ENCODE measurements at regions not wholly inside any gene's neighbourhood (a gene's known extent, or its start where the extent isn't known, plus 50 kb on each side); places are given as distances from the start of the nearest gene placed in this dataset.
A peak's percentile ranks its signal among the peaks of the same experiment; 100 is the strongest.

DNA sequence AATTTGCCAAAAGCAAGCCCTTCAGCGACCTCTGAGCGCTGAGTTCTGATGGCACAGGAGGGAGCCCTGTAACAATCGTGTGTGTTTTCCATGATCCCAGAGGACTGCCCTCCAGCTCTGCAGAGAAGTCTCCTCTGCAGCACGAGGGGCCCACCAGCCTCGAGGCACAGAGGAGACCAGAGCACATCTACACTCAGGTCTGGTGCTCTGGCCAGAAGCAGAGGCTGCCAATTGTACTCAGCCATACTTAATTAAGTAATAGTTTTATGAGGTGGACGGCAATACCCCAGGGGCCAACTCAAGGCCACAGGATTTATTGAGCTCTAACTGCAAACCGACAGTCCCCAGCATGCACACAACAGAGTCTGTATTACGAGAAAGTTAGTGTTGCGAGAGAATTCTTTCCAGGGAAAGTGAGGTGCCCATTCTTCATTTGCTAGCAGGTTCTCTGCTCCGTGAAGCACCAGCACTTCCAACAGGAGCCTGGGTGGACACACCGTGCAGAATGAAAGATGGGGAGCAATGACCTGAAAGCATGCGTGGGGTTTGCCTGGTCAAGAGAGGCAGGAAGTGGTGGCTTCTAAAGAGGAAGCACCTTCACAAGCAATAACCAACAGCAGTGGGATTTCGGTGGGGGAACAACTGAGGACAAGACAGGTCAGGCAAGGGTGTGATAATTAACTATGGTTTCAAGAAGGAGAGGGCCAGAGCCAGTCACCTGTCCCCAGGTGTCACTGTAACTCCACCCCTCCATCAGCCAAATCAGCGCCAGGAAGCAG is 92.8 kb upstream of the FOXC1 start:
- no peak for DNase-seq

DNA sequence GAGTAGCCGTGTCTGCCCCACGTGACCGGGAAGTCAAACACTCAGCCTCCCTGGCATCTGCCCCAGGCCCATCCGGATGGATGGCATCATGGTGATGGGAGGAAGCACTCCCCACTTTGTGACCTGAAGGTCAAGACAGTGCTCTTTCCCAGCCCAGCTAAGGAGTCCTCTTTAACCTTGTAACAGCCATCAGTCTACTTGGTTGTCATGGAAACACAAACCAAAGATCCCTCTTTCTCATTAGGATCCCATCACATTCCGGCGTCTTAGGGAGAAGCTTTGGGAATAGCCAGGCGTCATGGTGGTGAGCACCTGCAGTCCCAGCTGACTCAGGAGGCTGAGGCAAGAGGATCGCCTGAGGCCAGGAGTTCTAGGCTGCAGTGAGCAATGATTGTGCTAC is 90.9 kb upstream of the FOXC1 start:
- DNase-seq: no peak

DNA sequence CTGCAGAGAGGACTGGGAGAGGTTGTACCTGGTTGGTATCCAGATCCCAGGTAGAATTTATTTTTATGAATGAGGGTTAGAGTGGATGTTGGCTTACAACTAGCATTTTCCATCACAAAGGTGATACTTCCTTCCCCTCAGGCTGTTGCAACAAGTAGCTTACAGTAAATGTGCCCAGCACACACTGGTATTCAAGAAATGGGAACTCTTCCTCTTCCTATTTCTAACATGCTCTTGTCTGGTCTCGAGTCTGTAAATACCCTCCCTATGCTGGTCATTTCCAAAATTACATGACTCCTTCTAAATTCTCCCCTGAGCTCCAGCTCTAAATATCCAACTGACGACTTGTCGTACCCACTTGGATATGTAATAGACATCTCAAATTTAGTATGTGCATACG is 90.1 kb upstream of the FOXC1 start:
- no peak for DNase-seq

DNA sequence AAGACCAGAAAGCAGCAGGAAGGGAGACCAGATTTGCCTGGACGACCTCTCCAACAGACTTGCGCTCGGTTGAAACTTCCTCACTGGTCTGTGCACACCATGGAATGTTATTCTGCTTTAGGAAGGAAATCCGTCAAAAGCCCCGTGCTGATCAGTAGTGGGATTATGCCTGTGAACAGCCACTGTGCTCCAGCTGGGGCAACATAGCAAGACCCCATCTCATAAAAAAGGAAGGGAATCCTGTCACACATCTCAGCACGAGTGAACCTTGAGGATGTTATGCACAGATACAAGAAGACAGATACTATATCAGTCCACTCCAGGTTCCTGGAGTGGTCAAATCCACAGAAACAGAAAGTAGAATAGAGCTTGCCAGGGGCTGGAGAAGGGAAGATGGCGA is 86.9 kb upstream of the FOXC1 start:
- no peak for DNase-seq

DNA sequence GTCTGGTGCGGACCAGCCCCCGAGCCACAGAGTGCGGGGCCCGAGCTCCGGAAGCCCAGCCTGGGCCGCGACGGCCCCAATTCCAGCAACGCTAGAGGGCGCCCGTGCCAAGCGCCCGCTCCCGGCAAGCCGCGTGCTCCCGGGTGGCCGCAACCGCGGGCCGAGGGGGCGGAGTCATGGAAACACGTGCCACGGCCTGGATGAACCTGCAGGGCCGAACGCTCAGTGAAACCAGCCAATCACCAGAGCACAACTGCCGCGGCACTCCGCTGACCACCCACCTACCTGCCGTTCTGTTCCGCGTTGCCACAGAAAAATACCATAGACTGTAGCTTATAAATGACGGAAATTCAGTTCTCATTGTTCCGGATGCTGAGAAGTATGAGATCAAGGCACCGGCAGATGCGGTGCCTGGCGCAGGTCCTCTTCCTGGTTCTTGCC is 85.7 kb upstream of the FOXC1 start:
- peak; percentile 93 for DNase-seq

DNA sequence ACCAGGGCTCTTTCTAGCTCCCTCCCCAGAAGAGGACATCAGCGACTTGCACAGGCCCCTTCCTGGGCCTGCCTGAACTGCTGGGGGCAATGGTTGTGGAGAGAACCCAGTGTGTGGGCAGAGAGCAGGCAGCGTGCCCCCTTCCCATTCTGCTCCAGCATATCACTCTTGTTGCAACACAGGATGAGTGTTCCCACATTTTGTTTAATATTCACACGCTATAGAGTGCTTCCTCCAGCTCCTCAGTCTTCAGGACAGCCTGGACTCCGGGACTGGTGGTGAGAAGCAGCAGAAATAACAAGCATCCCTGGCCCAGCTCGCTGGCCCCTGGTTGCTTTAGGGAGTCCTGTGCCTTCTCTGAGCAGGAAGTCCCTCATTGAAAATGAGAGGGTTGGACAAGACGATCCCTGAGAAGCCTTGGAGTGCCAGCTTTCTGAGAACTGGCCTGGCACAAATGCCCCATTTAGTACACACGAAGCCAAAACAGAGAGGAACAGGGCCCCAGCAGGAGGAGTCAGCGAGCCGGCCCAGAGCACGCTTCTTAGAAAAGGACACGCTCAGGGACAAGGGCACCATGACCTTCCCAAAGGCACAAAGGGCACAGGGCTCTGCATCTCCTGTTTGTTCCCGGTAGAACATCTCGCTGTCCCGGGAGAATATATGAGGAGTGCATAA is 84.2 kb upstream of the FOXC1 start:
- no peak for DNase-seq

DNA sequence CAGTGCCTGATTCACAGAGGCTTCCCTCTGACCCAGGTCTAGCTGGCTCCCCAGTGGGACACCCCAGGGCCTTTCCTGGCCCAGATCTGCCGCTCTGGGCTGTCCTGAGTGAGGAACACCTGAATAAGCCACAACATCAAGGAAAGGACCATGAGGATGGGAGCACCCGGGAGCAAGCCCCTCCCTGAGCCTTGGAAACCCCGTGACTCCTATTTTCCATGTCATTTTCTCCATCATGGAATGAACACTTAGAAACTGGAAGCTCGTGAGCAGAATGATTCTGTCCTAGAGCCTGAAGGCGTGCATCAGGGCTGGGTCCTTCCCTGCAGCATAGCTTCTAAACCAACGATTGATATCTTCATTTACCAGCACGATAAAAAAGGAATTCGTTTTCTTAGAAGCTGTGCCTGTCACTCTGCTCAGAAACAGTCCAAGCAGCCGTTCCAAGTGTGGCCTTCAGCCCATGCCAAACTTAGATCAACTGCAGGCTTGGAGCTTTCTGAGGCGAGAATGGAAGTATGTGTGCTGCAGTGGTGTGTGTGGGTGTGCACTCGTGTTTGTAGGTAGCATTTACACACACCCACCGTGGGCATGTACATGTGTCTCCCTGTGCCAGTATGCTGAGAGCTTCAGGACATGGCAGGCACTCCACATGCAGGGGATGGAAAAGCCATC is 83.2 kb upstream of the FOXC1 start:
- no peak for DNase-seq

DNA sequence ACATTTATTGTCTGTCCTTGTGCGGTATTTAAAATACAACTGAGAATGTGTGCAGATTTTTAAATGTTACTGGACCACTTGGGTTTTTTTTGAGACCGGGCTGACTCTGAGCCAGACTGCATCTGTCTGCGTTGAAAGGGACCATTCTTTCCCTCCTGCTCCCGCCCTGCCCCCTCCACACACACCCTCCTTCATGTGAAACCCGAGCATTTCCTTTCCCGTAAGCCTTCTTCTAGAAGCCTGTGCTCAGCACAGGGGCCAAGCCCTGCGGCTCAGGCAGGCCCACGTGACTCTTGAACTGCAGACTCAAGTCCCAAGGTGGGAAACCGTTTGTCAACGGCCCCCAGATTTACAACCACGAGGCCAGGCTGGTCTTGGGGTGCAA is 82.7 kb upstream of the FOXC1 start:
- peak; percentile 76 for DNase-seq

DNA sequence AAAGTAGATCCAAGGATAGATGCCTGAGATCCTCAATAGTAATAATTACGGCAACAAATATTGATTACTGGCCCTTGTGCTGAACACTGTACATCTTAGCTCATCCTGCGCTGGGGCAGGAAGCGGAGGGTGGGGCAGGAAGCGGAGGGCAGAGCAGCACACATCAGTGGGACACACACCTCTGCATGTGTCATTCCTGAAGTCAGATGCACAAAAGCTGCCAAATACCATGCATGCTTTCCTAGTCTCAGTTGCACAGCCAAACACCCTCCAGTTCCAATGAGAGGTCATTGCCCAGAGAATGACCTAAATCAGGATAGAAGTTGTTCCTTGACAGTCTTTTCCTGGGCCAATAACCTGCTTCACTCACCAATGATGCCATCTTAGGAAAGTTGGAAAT is 74.4 kb upstream of the FOXC1 start:
- peak; percentile 83 for DNase-seq

DNA sequence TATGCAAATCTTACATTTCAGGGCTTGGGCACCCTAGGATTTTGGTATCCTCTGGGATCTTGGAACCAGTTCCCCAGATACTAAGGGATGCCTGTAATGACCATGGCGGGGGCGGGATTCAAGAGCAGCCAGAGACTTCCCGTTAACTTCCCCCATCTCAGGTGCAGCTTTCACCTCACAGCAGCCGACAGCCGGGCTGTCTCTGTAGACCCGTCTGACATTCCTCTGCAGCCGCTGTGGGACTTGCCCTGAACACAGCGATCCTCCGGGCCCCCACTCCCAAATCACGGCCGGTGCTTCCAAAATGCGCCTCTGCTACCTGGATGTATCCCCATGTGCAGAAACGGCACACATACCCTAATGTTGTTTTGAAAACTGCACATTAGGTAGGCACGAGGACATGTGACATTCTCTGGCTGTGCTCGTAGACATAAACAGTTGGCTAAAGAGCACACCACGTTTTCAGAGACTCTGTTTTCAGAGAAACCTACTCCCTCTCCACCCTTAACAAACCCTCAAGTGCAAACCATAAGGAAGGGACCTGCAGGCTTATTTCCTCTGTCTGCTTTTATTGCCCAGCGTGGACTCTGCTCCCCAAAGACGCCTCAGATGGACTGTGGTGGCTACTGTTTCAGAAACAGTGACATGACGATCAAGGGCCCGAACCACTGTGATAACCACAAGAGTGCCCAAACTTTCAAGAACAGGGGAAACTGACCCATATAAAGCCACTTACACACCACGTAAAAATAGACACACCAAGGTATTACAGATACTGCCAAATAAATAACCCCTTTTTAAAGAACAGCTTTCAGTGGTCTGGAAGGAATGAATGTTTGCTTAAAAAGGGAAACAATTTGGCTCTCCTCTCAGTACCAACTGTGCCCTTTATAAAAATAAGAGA is 72.9 kb upstream of the FOXC1 start:
- DNase-seq: no peak

DNA sequence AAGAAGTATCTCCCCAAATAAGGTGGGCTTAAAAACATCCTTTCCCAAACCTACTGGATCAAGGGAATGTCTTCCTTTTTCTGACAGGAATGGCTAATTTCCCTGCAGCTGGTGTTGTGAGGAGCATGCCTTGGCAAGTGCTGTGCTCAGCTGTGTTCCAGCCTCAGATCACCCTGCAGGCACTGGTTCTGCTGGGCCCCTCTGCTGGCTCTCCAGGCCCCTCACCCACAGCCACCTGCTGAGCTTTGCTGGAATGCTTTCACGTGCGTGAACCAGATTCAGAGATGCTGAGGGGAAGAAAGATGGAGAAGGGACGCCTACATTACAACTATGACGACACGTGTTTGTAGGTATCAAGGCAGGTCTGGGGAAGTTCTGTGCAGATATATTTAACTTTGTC is 71.3 kb upstream of the FOXC1 start:
- no peak for DNase-seq

DNA sequence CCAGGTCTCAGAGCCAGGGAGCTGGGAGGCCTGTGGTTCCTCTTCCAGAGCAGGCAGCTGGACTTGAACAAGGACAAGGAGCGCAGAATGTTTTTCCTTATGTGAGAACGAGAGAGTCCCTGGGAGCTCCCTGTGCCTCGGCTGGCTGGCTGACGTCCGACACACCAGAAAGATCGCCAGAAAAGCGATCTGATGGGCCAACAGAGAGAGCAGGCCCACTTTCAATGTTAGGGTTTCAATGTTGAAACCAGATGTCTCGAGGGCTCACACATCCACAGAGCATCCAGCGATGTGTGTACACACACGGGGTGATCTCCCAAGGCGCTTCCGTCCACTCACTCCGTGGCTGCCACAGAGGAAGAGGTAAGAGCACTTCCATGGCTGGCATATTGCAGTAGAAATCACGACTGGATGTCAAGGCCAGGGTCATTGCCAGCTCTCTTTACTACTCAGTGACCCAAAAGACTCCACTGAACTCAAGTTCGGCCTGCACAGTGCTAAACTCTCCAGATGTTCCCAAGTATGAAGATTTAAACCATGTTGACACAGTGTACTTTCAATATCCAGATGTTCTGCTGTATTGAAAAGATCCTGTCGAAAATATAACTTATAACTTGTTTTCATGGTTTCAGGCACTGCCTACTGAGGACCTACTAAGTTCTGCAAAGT is 70.8 kb upstream of the FOXC1 start:
- no peak for DNase-seq

DNA sequence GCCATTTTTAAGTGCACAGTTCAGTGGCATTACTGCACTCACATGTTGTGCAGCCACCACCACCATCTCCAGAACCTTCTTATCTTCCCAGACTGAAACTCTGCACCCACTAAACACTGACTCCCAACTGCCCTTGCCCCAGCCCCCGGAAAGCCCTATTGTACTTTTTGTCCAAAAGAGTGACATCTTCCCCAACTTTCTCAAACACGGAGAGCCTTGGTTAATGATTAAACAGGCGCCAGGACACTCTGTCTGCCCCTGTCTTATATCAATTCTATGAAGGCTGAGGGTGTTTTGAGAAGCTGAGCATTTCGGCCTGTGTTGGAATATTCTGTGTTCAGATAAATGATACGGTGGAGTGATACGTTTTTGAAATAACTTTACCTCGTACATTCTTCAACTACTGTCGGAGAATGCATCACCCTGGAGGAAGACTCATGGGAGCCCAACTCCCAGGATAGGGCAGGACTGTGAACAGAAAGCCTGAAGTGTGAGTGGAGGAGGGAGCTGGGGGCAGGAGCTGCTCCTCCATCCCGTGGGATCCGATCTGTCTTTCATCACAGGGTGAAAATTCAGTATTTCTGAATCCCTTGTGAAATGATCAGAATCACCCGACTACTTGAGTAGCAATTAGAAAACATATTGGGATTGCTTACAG is 68.7 kb upstream of the FOXC1 start:
- no peak for DNase-seq

DNA sequence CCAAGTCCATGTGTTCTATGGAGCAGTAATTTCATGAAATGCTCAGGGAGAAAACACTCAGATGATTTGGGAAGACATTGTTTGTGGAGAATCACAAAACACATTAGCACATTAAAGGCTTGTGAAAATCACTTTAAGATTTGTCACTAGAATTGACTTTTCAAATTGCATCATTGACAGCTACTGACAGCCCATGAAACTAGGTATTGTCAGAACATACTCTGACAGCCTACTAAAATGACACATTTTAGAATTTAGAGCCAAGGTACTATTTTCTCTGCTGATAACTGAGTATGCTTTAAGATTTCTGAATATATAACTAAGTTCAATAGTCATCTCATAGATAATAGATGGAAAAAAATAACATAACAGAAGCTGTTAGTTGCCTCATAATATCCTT is 67.4 kb upstream of the FOXC1 start:
- DNase-seq: no peak

DNA sequence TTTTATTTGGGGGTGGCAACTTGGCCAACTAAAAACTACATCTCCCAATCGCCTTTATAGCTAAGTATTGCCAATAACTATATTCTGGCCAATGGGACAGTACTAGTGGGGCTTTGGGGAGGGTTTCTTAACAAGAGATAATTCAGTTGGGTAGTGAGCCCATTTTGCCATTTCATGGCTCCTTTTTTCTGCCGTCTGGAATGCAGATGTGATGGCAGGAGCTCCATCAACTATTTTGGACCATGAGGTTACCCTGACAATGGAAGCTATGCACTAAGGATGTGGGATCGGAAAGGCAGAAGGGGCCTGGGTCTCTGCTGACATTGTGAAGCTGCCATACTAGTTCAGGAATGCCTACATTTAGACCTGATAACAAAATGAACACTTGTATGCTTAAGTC is 67.0 kb upstream of the FOXC1 start:
- DNase-seq: no peak

DNA sequence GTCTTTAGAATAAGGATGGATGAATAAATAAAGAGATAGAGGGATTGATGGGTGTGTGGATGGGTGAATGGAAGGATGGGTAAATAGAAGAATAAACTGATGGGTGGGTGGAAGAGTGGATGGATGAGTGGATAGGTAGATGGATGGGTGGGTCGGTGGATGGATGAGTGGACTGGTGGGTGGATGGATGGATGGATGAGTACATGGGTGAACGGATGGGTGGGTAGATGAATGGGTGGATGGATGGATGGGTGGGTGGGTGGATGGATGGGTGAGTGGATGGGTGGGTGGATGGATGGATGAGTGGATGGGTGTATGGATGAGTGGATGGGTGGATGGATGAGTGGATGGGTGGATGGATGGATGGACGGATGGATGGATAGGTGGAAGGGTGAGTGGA is 65.7 kb upstream of the FOXC1 start:
- no peak for DNase-seq

DNA sequence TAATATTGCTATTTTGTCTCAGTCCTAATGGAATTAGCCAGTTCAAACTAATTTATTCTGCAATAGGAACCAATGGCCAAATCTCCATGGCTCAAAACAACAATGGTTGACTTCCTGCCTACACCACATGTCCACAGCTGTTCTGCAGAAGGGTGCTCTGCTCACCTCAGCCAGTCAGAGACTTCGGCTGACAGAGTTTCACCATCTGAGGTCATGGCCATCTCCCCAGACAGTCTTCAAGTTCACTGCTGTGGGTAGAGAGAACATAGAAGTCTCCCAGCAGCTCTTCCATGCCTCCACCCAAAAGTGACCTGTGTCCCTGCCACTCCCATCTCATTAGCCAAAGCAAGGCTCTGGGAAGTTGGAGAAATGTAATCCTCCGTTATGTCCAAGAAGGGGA is 65.1 kb upstream of the FOXC1 start:
- no peak for DNase-seq

DNA sequence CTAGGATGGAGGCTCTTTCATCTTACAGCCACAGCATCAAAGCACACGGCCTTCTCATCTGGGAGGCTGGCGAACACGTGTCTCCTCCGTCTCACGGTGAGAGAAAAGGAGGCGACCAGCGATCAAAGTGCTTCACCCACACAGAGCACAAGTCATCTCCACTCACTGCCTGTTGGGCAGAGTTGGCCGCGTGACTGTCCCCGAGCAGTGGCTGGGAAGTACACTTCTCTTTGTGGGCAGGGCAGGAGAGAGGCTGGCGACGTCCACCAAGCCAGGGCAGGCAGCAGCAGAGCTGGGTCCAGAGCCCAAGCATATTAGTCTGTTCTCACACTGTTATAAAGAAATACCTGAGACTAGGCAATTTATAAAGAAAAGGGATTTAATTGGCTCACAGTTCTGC is 64.1 kb upstream of the FOXC1 start:
- no peak for DNase-seq

DNA sequence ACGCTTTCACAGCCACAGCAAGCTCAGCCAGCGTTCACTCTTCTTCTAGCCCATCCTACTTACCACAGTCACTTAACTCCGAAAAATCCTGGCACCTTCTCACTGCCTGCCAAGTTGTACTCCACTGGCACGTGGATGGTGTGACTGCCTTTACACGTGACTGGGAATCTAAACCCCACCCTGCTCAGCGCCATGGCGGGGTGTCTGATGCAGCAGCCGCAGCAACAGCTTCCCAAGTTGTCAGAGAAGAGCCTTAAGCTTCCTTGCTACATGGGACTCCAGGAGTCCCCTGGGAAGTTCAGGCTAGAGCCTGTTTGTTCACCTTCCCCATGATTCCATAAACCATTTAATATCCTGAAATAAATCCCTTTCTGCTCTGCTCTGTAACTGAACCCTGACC is 61.9 kb upstream of the FOXC1 start:
- no peak for DNase-seq

DNA sequence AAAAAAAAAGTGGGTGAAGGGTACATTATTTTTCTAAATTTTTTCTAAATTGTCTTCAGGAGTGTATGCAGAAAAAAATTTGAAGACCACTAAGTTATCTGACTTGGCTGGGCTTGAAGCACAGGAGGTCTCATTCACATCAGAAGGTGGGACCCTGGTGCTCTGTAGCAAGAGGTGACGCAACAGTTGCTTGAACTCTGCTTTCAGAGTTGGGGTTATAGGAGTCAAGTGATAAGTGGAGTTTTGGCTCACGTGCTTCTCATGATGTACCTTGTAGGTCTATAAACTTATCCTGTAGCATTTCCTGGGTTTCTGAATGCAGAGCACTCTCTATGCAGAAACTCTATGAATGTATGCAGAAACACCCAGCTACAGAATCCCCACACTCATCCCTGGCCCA is 58.5 kb upstream of the FOXC1 start:
- DNase-seq: no peak

DNA sequence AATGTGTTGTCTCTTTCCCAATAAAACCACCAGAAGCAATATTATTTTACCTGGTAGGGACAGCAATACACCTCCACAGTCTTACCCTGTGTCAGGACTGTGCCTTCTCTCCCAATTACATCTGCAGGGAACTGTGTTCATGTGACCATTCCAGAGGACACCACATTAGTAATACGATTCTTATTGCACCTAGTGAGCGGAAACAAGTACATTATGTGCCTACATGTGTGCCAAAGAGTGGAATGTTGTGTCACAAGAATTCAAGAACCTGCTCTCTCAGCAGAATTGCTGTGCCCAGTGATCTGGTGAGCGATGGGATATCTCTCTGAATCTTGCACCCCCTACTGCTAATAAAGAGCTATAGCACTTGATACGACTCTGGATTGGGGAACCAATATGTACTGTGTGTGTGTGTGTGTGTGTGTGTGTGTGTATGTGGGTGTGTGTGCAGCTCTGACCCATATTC is 57.4 kb upstream of the FOXC1 start:
- no peak for DNase-seq

DNA sequence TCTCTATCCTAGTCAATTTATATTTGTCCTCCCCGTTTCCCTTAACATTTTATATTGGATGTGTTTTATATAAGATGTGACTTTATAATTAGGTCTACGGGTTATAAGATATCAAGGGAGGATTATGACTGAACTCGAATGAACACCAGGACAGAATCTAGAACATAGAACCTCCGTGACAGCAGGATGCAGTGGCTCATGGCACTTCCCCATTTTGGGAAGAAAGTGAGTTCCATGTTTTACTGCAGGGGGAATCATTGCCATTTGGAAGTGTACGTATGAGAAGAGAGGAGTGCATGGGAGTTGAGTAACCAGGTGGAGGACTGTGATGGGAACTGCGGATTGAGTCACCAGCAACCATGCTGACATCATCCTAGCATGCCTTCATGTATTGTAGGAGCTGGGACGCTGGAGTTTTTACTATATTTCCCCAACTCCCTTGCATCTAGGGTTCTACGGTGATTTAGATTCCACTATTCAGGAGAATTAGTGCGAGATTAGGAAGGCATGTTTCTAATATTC is 56.1 kb upstream of the FOXC1 start:
- no peak for DNase-seq
